ENCODE measurements at regions not wholly inside any gene's neighbourhood (a gene's known extent, or its start where the extent isn't known, plus 50 kb on each side); places are given as distances from the start of the nearest gene placed in this dataset.

DNA sequence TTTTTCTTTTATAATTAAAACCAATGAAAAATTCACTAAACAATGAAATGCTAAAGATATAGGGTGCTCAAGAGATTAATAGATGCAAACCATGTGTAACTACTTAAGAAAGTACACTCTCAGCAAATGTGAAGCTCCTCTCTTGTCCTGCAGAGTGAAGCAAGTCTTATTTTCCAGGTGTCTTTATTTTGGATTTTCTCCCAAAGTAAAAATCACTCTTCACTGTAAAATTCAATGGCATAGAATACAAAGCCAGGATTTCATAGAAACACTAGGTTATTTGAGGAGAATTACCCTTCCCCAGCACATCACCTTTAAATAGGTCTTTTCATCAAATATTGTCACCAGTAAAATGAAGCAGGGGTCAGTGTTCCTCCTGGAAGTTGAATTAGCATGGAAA, 57.0 kb upstream of the GIMD1 start:
- ATAC-seq: no peak

DNA sequence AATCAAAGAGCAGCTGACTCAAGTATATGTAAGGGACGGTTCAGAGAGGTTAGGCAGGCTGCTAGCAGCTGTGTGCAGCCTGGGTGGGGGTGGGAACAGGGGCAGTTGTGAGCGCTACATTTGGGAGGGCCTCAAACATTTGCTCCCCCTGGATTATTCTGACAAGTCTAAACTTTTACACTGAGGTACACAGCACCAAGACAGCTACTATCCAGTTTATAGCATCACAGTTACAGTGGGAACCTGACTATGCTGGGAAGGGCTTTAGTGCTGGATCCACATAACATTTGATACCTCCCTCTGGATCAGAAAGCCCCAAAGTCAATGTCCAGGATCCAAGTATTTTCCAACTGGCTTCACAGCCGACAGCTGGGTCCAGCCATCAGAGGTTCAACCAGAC, 55.8 kb upstream of the GIMD1 start:
- ATAC-seq: no peak

DNA sequence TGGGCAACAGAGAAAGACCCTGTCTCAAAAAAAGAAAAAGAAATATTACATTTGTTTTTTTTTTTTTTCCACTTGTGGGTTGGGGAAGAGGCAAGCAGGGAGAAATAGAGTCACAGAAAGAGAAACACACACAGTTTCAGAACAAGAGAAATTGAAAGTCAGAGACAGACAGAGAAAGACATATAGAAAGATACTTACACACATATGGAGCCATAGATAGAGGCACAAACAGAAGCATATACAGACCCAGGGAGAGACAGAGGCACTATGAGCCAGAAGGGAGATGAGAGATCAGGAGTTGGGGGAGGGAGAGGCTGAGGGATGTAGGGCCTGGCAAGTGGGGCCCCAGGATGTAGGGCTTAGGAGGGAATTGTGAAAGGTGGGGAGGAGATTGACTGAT, 55.2 kb upstream of the GIMD1 start:
- ATAC-seq: no peak

DNA sequence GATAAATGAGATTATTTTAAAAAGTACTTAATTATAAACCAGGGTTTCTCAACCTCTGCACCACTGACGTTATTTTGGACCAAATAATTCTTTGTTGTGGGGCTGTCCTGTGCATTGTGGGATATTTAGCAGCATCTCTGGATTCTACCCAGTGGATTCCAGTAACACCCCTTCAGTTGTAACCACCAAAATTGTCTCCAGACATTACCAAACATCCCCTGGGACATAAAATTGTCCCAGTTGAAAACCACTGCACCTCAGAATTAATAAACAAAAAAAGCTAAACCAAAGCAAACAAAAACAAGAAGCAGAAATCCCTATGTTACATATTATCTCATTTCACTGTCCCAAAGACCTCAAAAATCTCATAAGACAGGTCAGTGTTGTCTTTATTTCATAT, 54.2 kb upstream of the GIMD1 start:
- no peak for ATAC-seq

DNA sequence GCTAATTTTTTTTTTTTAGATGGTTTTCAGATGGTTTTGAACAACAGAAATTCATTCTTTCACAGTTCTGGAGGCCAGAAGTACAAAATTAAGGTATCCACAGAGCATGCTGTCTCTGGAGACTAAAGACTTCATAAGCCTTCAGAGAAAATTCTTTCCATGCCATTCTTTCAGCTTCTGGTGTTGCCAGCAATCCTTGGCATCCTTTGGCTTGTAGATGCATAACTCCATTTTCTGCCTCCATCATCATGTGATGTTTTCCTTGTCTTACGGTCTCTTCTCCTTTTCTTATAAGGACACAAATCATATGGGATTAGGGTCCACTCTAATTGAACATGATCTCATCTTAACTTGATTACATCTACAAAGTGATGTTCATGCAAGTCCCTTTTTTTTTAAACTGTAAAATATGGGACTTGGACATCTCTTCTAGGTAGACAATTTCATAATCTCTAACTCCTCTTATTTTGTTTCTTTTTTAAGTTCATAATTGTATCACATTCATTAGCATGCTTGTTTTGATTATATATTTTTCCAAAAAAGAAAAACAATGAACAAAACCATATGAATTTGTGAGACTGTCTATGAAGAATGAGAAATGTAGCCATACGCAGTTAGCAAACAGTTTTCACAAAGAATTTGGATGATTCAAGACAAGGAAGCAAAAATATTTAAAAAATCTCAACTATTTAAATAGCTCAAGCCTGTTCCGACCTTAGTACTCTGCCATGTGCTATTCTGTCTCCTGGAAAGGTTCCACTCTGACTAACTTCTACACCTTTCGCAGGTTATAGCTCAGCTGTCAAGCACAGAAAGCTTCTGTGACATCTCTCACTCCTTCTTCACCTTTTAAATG, 53.1 kb upstream of the GIMD1 start:
- no peak for ATAC-seq

GRCh38 chr4:106418444-106418843, 49.9 kb upstream of the GIMD1 start:
- ATAC-seq: no peak

Data from esophagus mucosa (tissue), 1 donor.